ENCODE measurements at regions not wholly inside any gene's neighbourhood (a gene's known extent, or its start where the extent isn't known, plus 50 kb on each side); places are given as distances from the start of the nearest gene placed in this dataset.
A peak's percentile ranks its signal among the peaks of the same experiment; 100 is the strongest.

- no peak for TF ChIP-seq CTCF (IDR thresholded peaks at IDR 0.05; ENCODE audit: low read depth, low read length)
Observed at GRCh38 chr6:146885708-146886457, 287.1 kb downstream of the ADGB start.

DNA sequence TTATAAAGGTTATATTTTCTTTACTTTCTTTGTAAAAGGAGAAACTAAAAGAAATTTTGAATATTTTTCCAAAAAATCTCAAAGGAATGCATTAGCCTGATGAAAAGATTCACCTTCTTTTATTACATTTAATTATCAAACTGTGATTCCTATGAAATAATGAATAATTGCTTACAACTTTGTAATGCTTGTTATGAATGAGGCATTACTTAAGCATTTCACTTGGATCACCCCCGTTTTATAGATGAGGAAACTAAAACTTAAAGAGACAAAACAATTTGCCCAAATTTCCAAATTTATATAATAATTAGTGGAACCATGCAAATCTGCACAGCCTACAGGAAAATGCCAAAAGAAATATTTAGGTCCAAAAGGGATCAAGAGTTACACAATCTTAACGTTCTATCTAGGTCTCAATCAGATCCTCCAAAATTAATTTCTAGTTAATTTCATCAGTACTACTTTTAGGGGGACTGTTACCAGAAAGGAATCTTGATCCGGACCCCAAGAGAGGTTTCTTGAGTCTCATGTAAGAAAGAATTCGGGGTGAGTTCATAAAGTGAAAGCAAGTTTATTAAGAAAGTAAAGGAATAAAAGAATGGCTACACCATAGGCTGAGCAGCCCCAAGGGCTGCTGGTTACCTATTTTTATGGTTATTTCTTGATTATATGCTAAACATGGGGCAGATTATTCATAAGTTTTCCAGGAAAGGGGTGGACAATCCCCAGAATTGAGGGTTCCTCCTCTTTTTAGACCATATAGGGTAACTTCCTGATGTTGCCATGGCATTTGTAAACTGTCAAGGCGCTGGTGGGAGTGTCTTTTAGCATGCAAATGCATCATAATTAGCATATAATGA is 288.0 kb downstream of the ADGB start:
- no peaks in the 10 kb centered on the region for H3K9me3 ChIP-seq (ENCODE audit: low read depth)
- no peak for TF ChIP-seq CTCF (IDR thresholded peaks at IDR 0.05; ENCODE audit: low read depth, low read length)

More at GRCh38 chr6:146885708-146886457, 287.1 kb downstream of the ADGB start:
- no peaks in the 10 kb centered on the region for H3K27me3 ChIP-seq
- no peak for DNase-seq (ENCODE audit: low read depth in 1 of 2, low spot score in 1 of 2)
- no peaks in the 10 kb centered on the region for H3K9me3 ChIP-seq (ENCODE audit: low read depth)
- H3K27ac ChIP-seq, result no peak overlapping the region
- H3K36me3 ChIP-seq, result no peaks in the 10 kb centered on the region
- H3K4me1 ChIP-seq (ENCODE audit: low read depth), result no peaks in the 10 kb centered on the region
- H3K4me3 ChIP-seq, result no peak overlapping the region

DNA sequence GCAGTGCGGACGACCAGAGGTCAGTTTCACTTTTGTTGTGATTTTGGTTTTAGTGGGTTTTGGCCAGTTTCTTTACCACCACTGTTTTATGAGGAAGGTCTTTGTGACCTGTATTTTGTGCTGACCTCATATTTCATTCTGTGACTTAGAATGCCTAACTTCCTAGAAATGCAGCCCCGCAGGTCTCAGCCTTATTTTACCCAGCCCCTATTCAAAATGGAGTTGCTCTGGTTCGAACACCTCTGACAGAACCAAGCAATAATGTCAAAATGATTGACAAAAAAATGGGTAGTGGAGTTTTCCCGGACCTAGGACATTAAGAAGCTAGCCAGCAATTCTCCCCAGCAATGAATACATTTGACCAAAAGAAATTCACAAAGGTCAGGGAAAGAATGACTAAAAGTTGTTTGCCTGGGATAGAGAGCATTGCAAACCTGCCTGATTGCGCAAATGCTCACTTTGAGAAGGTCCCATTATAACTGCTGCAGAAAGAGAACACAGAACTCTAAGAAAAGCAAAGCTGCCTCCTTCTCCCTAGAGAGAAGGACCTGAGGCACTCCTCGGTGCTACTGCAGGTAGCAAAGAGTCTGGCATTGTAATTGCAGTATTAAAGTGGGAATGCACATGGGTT is 288.8 kb downstream of the ADGB start:
- peak in 1 of 2 donors; percentile 38 for DNase-seq (ENCODE audit: low read depth in 1 of 2, low spot score in 1 of 2)
- H3K27ac ChIP-seq, result no peak overlapping the region
- no peak for TF ChIP-seq CTCF (IDR thresholded peaks at IDR 0.05; ENCODE audit: low read depth, low read length)
- H3K4me1 ChIP-seq (ENCODE audit: low read depth), result no peaks in the 10 kb centered on the region
- no peaks in the 10 kb centered on the region for H3K27me3 ChIP-seq
- H3K9me3 ChIP-seq (ENCODE audit: low read depth), result no peaks in the 10 kb centered on the region
- H3K4me3 ChIP-seq, result no peak overlapping the region
- no peaks in the 10 kb centered on the region for H3K36me3 ChIP-seq

More for the DNA sequence above, 288.0 kb downstream of the ADGB start:
- no peaks in the 10 kb centered on the region for H3K27me3 ChIP-seq
- no peak for DNase-seq (ENCODE audit: low read depth in 1 of 2, low spot score in 1 of 2)
- H3K27ac ChIP-seq, result no peak overlapping the region
- no peaks in the 10 kb centered on the region for H3K36me3 ChIP-seq
- no peaks in the 10 kb centered on the region for H3K4me1 ChIP-seq (ENCODE audit: low read depth)
- no peak overlapping the region for H3K4me3 ChIP-seq

DNA sequence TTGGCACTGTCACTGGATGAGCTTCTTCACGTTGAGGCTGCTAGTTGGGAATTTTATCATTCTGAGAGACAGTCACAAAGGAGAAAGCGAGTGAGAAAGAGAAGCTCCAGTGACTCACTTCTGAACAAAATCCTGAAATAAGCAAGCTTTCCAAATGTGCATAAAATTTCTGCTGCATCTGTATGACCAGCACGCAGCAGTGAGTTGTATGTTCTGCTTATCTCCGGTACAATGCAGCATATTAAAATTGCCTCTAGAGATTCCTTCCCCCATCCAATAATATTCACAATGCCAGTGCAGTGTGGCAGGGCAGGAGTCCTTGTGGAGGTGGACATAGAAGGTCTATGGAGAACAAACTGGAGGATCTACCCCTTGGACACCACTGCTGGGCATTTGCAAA is 290.5 kb downstream of the ADGB start:
- no peaks in the 10 kb centered on the region for H3K27me3 ChIP-seq
- no peaks in the 10 kb centered on the region for H3K9me3 ChIP-seq (ENCODE audit: low read depth)
- TF ChIP-seq CTCF (IDR thresholded peaks at IDR 0.05; ENCODE audit: low read depth, low read length), result no peak
- DNase-seq (ENCODE audit: low read depth in 1 of 2, low spot score in 1 of 2), result no peak
- no peaks in the 10 kb centered on the region for H3K4me1 ChIP-seq (ENCODE audit: low read depth)
- no peak overlapping the region for H3K4me3 ChIP-seq
- H3K27ac ChIP-seq, result no peak overlapping the region
- no peaks in the 10 kb centered on the region for H3K36me3 ChIP-seq

DNA sequence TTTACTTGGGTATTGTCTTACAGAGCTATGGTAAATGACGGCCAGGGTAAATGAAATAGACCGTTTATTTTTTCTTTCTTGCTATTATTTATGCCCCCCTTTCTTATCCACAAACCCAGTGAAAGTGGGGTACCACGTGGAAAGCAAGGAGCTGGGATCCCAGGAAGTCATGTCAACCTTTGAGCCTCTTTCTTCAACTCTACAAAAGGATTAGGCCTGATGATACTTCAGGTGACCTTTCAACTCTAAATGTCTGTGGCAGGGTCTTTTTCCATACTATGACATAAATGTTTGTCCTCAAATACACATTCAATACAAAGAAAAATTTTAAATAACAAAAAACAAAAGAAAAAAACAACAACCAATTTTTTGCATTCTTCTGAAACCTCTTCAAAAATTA is 291.4 kb downstream of the ADGB start:
- Histone ChIP-seq H3K4me3 (no peak overlapping the region), H3K27me3 (no peaks in the 10 kb centered on the region), H3K4me1 (ENCODE audit: low read depth) (no peaks in the 10 kb centered on the region), H3K36me3 (no peaks in the 10 kb centered on the region), H3K27ac (no peak overlapping the region), H3K9me3 (ENCODE audit: low read depth) (no peaks in the 10 kb centered on the region)
- TF ChIP-seq CTCF (IDR thresholded peaks at IDR 0.05; ENCODE audit: low read depth, low read length), result no peak
- DNase-seq (ENCODE audit: low read depth in 1 of 2, low spot score in 1 of 2), result no peak

Measured in cardiac muscle cell (in vitro differentiated cells and primary cell).